ENCODE measurements at regions not wholly inside any gene's neighbourhood (a gene's known extent, or its start where the extent isn't known, plus 50 kb on each side); places are given as distances from the start of the nearest gene placed in this dataset.

DNA sequence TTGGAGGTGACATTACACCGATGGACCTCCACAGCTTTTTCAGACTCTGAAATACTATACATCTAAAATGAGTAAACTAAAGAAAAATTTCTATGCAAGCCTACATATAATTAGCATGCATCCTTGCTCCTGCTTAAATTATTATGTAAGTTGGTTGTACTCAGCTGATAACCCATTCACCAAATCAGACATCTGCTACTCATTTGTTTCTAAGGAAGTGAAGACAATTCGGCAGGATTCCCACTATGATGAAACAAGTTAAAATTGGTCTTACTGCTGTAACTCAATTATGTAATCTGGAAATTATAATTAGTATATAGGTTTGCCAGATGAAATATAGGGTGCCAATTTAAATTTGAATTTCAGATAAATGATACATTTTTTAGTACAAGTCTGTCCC, 59.5 kb upstream of the FGF13 start:
- TF ChIP-seq, protein P1, sequence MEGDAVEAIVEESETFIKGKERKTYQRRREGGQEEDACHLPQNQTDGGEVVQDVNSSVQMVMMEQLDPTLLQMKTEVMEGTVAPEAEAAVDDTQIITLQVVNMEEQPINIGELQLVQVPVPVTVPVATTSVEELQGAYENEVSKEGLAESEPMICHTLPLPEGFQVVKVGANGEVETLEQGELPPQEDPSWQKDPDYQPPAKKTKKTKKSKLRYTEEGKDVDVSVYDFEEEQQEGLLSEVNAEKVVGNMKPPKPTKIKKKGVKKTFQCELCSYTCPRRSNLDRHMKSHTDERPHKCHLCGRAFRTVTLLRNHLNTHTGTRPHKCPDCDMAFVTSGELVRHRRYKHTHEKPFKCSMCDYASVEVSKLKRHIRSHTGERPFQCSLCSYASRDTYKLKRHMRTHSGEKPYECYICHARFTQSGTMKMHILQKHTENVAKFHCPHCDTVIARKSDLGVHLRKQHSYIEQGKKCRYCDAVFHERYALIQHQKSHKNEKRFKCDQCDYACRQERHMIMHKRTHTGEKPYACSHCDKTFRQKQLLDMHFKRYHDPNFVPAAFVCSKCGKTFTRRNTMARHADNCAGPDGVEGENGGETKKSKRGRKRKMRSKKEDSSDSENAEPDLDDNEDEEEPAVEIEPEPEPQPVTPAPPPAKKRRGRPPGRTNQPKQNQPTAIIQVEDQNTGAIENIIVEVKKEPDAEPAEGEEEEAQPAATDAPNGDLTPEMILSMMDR (IDR thresholded peaks at IDR 0.05), result no peak
- TF ChIP-seq POLR2A (IDR thresholded peaks at IDR 0.05), result no peak
